Esophagus muscularis mucosa (tissue), 4 donors: ENCODE measurements at regions not wholly inside any gene's neighbourhood (a gene's known extent, or its start where the extent isn't known, plus 50 kb on each side); places are given as distances from the start of the nearest gene placed in this dataset.
"Not testable (repeated sequence)": the region's sequence is repeated elsewhere in the genome, so short reads cannot be mapped to it uniquely, and the experiment has no call there.

ENCODE experiments used
- DNase-seq: peaks from one replicate; pipeline ENCODE4 v3.0.0-alpha.2; 2017; ENCODE audit errors: extremely low spot score
- H3K27ac ChIP-seq, 4 donors: fragments of 200-600 bp; sonication (generic); replicated peaks in 1 of 4; 1 replicate in 3 of 4; 2 replicates in 1 of 4; pipeline ENCODE4 v1.5.1; 2016 to 2019; ENCODE audit warnings: mild to moderate bottlenecking in 1 of 4
- H3K27me3 ChIP-seq, 4 donors: fragments of 200-600 bp; sonication (generic); one replicate each; pipeline versions ENCODE4 v1.5.1 to v1.6.0; 2016 to 2019
- H3K36me3 ChIP-seq, 4 donors: fragments of 200-600 bp; sonication (generic); one replicate each; pipeline ENCODE4 v1.5.1; 2016 to 2019
- H3K4me1 ChIP-seq, 4 donors: fragments of 200-600 bp; sonication (generic); one replicate each; pipeline ENCODE4 v1.5.1; 2016 to 2019
- H3K4me3 ChIP-seq, 4 donors: fragments of 200-600 bp; sonication (generic); 1 replicate in 2 of 4; 2 replicates in 2 of 4; pipeline ENCODE4 v1.5.1; 2016 to 2019; ENCODE audit warnings: mild to moderate bottlenecking in 4 of 4, moderate library complexity in 1 of 4
- H3K9me3 ChIP-seq, 4 donors: fragments of 200-600 bp; sonication (generic); 1 replicate in 3 of 4; 2 replicates in 1 of 4; pipeline ENCODE4 v1.5.1; 2016 to 2019
- CTCF ChIP-seq, 3 experiments: fragments of 200-600 bp in 2 of 3; fragments of 450-650 bp in 1 of 3; sonication (generic) in 2 of 3; IDR thresholded peaks; one replicate each; pipeline ENCODE4 v1.5.1; 2017 to 2019; ENCODE audit warnings: antibody characterized with exemption in 3 of 3, mild to moderate bottlenecking in 2 of 3, moderate library complexity in 1 of 3
- EP300 ChIP-seq: sonication (generic); formaldehyde crosslinking; IDR thresholded peaks from one replicate; pipeline ENCODE4 v1.6.1; 2017; ENCODE audit warnings: antibody characterized with exemption
- POLR2A ChIP-seq: fragments of 450-650 bp; IDR thresholded peaks from one replicate; pipeline ENCODE4 v1.6.1; 2017; ENCODE audit warnings: antibody characterized with exemption, moderate library complexity, mild to moderate bottlenecking, low read depth
- POLR2AphosphoS5 ChIP-seq, 2 donors: sonication (generic); formaldehyde crosslinking; IDR thresholded peaks; one replicate each; pipeline ENCODE4 v1.6.1; 2017; ENCODE audit warnings: antibody characterized with exemption in 2 of 2
- WGBS: methylation state at CpG from one replicate; pipeline ENCODE4 v1.1.5; 2018; 5-methylcytosine and 5-hydroxymethylcytosine counted together
- intact Hi-C: fragments of 100-400 bp; cut with DNase I; formaldehyde crosslinking; loops from one replicate; pipeline ENCODE4 v1.15.1; 2023

- TF ChIP-seq CTCF (IDR thresholded peaks at IDR 0.05) (no peak), EP300 (no peak), POLR2AphosphoS5 (IDR thresholded peaks at IDR 0.05) (no peak), POLR2A (no peak)
- H3K4me3 ChIP-seq: no peak overlapping the region
- intact Hi-C loops: no loop called here
These were observed 70.0 kb upstream of the FYN start for GRCh38 chr6:111943266-111943665.

GRCh38 chr6:111943726-111944125 lies 70.5 kb upstream of the FYN start:
- Histone ChIP-seq H3K27me3 (no peaks in the 10 kb centered on the region), H3K4me3 (no peak overlapping the region)
- 90% methylated on average over 3 of the region's 3 CpGs for WGBS

More at GRCh38 chr6:111943266-111943665, 70.0 kb upstream of the FYN start:
- 81% methylated on average over 3 of the region's 3 CpGs for WGBS
- Histone ChIP-seq H3K27ac (no peak overlapping the region), H3K9me3 (peaks cover 0 to 9% (median 0%) of the 10 kb centered on the region in 4 donors), H3K27me3 (no peaks in the 10 kb centered on the region), H3K4me1 (no peaks in the 10 kb centered on the region), H3K36me3 (no peaks in the 10 kb centered on the region)
- no peak for DNase-seq

GRCh38 chr6:111944541-111944940 lies 71.3 kb upstream of the FYN start:
- no peak for DNase-seq
- H3K36me3 ChIP-seq: no peaks in the 10 kb centered on the region
- no peak overlapping the region for H3K4me3 ChIP-seq
- no peak overlapping the region for H3K27ac ChIP-seq
- H3K9me3 ChIP-seq: peaks cover 0 to 9% (median 0%) of the 10 kb centered on the region in 4 donors
- no peaks in the 10 kb centered on the region for H3K4me1 ChIP-seq
- no peaks in the 10 kb centered on the region for H3K27me3 ChIP-seq
- no peak for TF ChIP-seq POLR2AphosphoS5 (IDR thresholded peaks at IDR 0.05)
- no peak for TF ChIP-seq CTCF (IDR thresholded peaks at IDR 0.05)
- no peak for TF ChIP-seq EP300
- TF ChIP-seq POLR2A: no peak
- intact Hi-C loops: no loop called here
- 87% methylated on average over 2 of the region's 2 CpGs for WGBS

More at GRCh38 chr6:111943726-111944125, 70.5 kb upstream of the FYN start:
- H3K4me1 ChIP-seq: no peaks in the 10 kb centered on the region
- TF ChIP-seq EP300: no peak
- no peak for TF ChIP-seq POLR2A
- no peak for TF ChIP-seq POLR2AphosphoS5 (IDR thresholded peaks at IDR 0.05)
- no peak for TF ChIP-seq CTCF (IDR thresholded peaks at IDR 0.05)
- H3K9me3 ChIP-seq: peaks cover 0 to 9% (median 0%) of the 10 kb centered on the region in 4 donors
- H3K36me3 ChIP-seq: no peaks in the 10 kb centered on the region
- DNase-seq: no peak
- no peak overlapping the region for H3K27ac ChIP-seq
- intact Hi-C loops: no loop called here

- Histone ChIP-seq H3K4me3 (no peak overlapping the region), H3K27me3 (no peaks in the 10 kb centered on the region), H3K27ac (no peak overlapping the region), H3K4me1 (peaks cover 0 to 7% (median 4%) of the 10 kb centered on the region in 4 donors), H3K36me3 (no peaks in the 10 kb centered on the region), H3K9me3 (no peaks in the 10 kb centered on the region)
- no peak for TF ChIP-seq EP300
- no peak for TF ChIP-seq POLR2AphosphoS5 (IDR thresholded peaks at IDR 0.05)
- no peak for TF ChIP-seq CTCF (IDR thresholded peaks at IDR 0.05)
- no peak for TF ChIP-seq POLR2A
- peak; percentile 68 for DNase-seq
- intact Hi-C loops: no loop called here
- 98% methylated on average over 3 of the region's 3 CpGs for WGBS
These were observed 76.3 kb upstream of the FYN start for GRCh38 chr6:111949546-111949945.

GRCh38 chr6:111949984-111950383 lies 76.7 kb upstream of the FYN start:
- H3K4me3 ChIP-seq, H3K9me3 ChIP-seq, H3K27ac ChIP-seq, DNase-seq, H3K4me1 ChIP-seq, H3K36me3 ChIP-seq, H3K27me3 ChIP-seq, intact Hi-C loops: not testable (repeated sequence)
- 77% methylated on average over 3 of the region's 3 CpGs for WGBS
